PC-3 (cell line): ENCODE measurements at regions not wholly inside any gene's neighbourhood (a gene's known extent, or its start where the extent isn't known, plus 50 kb on each side); places are given as distances from the start of the nearest gene placed in this dataset.

ENCODE experiments used
- ATAC-seq: fragments of 200-7000 bp; cut with Tn5 transposase; 2 replicates; pipeline ENCODE4 v1.9.1; 2020; ENCODE audit warnings: mild to moderate bottlenecking, moderate library complexity
- BruUV-seq: library from RNA; stranded (reverse); fragments of 400-500 nt; replicated peaks from 2 replicates; lab custom pipeline; 2021; lab: Mats Ljungman, UMichigan
- CTCF ChIA-PET: fragments of 300-600 bp; sonication (Branson Sonifier 250); formaldehyde crosslinking; loops from one replicate; lab custom pipeline; 2022; ENCODE audit warnings: antibody characterized with exemption; lab: Charles Lee
- POLR2A ChIA-PET: fragments of 300-600 bp; sonication (Branson Sonifier 250); formaldehyde crosslinking; loops from one replicate; lab custom pipeline; 2022; ENCODE audit warnings: antibody characterized with exemption; ENCODE audit not compliant: unreplicated experiment; lab: Charles Lee
- DNase-seq: peaks from one replicate; pipeline ENCODE4 v3.0.0-alpha.2; 2015
- H2AFZ ChIP-seq: fragments of 300-600 bp; sonication (generic); 2 replicates; pipeline ENCODE4 v1.6.0; 2016; ENCODE audit warnings: antibody characterized with exemption, low read length
- H3F3A ChIP-seq: fragments of 300-600 bp; sonication (generic); one replicate; pipeline ENCODE4 v1.6.0; 2017; ENCODE audit warnings: antibody characterized with exemption, low read length, control low read depth, mild to moderate bottlenecking; ENCODE audit not compliant: unreplicated experiment
- H3K27ac ChIP-seq: fragments of 300-600 bp; sonication (generic); 2 replicates; pipeline ENCODE4 v1.5.1; 2016; ENCODE audit warnings: mild to moderate bottlenecking, low read length
- H3K27me3 ChIP-seq: fragments of 300-600 bp; sonication (generic); 2 replicates; pipeline ENCODE4 v1.6.1; 2016; ENCODE audit warnings: low read length, mixed read lengths
- H3K36me3 ChIP-seq: fragments of 300-600 bp; sonication (generic); 2 replicates; pipeline ENCODE4 v1.6.1; 2016; ENCODE audit warnings: low read depth, mixed run types, low read length, mixed read lengths
- H3K4me1 ChIP-seq: fragments of 300-600 bp; sonication (generic); 2 replicates; pipeline ENCODE4 v1.5.1; 2016; ENCODE audit warnings: low read length; ENCODE audit not compliant: insufficient read depth
- H3K4me2 ChIP-seq: fragments of 300-600 bp; sonication (generic); 2 replicates; pipeline ENCODE4 v1.6.0; 2016; ENCODE audit warnings: low read length
- H3K4me3 ChIP-seq: fragments of 300-600 bp; sonication (generic); 2 replicates; pipeline ENCODE4 v1.5.1; 2016; ENCODE audit warnings: mild to moderate bottlenecking, low read length, mixed read lengths
- H3K79me2 ChIP-seq: fragments of 300-600 bp; sonication (generic); 2 replicates; pipeline ENCODE4 v1.6.1; 2017; ENCODE audit warnings: low read length, mixed read lengths
- H3K9ac ChIP-seq: fragments of 300-600 bp; sonication (generic); 2 replicates; pipeline ENCODE4 v1.6.0; 2016; ENCODE audit warnings: mild to moderate bottlenecking, low read length
- H3K9me2 ChIP-seq: fragments of 300-600 bp; sonication (generic); replicated peaks from 2 replicates; pipeline ENCODE4 v1.6.1; 2016; ENCODE audit warnings: mixed run types, low read length, mixed read lengths
- H3K9me3 ChIP-seq: fragments of 300-600 bp; sonication (generic); 2 replicates; pipeline ENCODE4 v1.6.1; 2016; ENCODE audit warnings: low read length, mixed read lengths
- H4K20me1 ChIP-seq: fragments of 300-600 bp; sonication (generic); 2 replicates; pipeline ENCODE4 v1.6.1; 2016; ENCODE audit warnings: low read length, mixed read lengths
- EZH2 ChIP-seq: fragments of 300-600 bp; sonication (generic); IDR thresholded peaks from one replicate; pipeline ENCODE4 v1.6.1; 2017; ENCODE audit warnings: antibody characterized with exemption, mild to moderate bottlenecking, low read length; ENCODE audit not compliant: unreplicated experiment
- EZH2phosphoT487 ChIP-seq: fragments of 300-600 bp; sonication (generic); IDR thresholded peaks from 2 replicates; pipeline ENCODE4 v1.6.1; 2018; ENCODE audit warnings: mild to moderate bottlenecking, antibody characterized with exemption, low read length, borderline replicate concordance
- intact Hi-C: fragments of 100-400 bp; cut with micrococcal nuclease; formaldehyde crosslinking; loops from 2 replicates; pipeline ENCODE4 v1.9.0; 2023
- TF ChIP-seq, protein P1 (sequence below): fragments of 300-600 bp; sonication (generic); conservative IDR thresholded peaks from 2 replicates; pipeline ENCODE4 v1.5.1; 2017; ENCODE audit warnings: antibody characterized with exemption, low read depth, mild to moderate bottlenecking, low read length

DNA sequence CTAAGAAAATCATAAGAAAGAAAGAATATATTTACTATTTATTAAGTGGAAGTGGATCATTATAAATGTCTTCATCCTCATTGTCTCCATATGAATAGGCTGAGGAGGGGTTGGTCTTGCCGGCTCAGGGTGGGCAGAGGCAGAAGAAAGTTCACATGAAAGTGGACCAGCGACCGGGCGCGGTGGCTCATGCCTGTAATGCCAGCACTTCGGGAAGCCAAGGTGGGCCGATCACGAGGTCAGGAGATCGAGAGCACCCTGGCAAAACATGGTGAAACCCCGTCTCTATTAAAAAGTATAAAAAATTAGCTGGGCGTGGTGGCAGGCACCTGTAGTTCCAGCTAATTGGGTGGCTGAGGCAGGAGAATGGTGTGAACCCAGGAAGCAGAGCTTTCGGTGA lies 1145.4 kb downstream of the STIM2 start:
- Histone ChIP-seq H3F3A (no peaks in the 10 kb centered on the region), H4K20me1 (no peaks in the 10 kb centered on the region), H3K9me2 (no peaks in the 10 kb centered on the region), H3K36me3 (no peaks in the 10 kb centered on the region), H3K9ac (no peak overlapping the region), H3K4me2 (no peak overlapping the region), H3K27me3 (no peaks in the 10 kb centered on the region), H3K4me3 (no peak overlapping the region), H2AFZ (no peak overlapping the region), H3K27ac (no peak overlapping the region), H3K4me1 (no peaks in the 10 kb centered on the region), H3K9me3 (no peaks in the 10 kb centered on the region), H3K79me2 (no peaks in the 10 kb centered on the region)
- intact Hi-C loops = no loop called here
- DNase-seq = no peak
- no peak for ATAC-seq
- ChIA-PET CTCF (no interaction called here), POLR2A (no interaction called here)
- no TSS peak for BruUV-seq
- TF ChIP-seq EZH2 = no peak
- TF ChIP-seq, protein P1, sequence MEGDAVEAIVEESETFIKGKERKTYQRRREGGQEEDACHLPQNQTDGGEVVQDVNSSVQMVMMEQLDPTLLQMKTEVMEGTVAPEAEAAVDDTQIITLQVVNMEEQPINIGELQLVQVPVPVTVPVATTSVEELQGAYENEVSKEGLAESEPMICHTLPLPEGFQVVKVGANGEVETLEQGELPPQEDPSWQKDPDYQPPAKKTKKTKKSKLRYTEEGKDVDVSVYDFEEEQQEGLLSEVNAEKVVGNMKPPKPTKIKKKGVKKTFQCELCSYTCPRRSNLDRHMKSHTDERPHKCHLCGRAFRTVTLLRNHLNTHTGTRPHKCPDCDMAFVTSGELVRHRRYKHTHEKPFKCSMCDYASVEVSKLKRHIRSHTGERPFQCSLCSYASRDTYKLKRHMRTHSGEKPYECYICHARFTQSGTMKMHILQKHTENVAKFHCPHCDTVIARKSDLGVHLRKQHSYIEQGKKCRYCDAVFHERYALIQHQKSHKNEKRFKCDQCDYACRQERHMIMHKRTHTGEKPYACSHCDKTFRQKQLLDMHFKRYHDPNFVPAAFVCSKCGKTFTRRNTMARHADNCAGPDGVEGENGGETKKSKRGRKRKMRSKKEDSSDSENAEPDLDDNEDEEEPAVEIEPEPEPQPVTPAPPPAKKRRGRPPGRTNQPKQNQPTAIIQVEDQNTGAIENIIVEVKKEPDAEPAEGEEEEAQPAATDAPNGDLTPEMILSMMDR = no peak
- TF ChIP-seq EZH2phosphoT487 = no peak

DNA sequence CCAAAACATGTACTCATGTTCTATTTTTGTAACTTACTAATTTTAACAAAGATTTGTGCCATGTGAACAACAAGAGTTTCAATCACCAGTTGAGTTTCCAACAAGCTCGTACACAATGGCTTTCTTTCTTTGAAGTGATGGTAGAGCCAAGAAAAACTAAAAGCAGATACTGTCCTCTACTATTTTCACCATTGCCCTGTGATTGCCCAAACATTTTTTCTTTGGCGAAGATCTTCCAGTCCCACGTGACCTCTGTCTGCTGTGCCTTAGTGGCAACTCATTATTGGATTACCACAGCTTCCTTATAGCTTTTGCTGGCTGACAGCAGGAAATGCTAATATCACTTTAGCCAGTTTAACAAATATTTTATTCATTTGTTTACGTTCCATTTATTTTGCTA lies 1147.1 kb downstream of the STIM2 start:
- TF ChIP-seq EZH2 (no peak), EZH2phosphoT487 (no peak)
- TF ChIP-seq, protein P1 = no peak
- ChIA-PET POLR2A (no interaction called here), CTCF (no interaction called here)
- ATAC-seq (no peak), DNase-seq (no peak)
- Histone ChIP-seq H3K36me3 (no peaks in the 10 kb centered on the region), H3K79me2 (no peaks in the 10 kb centered on the region), H4K20me1 (no peaks in the 10 kb centered on the region), H3K27ac (no peak overlapping the region), H2AFZ (no peak overlapping the region), H3K4me3 (no peak overlapping the region), H3K4me2 (no peak overlapping the region), H3K27me3 (no peaks in the 10 kb centered on the region), H3K4me1 (no peaks in the 10 kb centered on the region), H3K9me3 (no peaks in the 10 kb centered on the region), H3F3A (no peaks in the 10 kb centered on the region), H3K9ac (no peak overlapping the region), H3K9me2 (no peaks in the 10 kb centered on the region)
- intact Hi-C loops = no loop called here
- no TSS peak for BruUV-seq

DNA sequence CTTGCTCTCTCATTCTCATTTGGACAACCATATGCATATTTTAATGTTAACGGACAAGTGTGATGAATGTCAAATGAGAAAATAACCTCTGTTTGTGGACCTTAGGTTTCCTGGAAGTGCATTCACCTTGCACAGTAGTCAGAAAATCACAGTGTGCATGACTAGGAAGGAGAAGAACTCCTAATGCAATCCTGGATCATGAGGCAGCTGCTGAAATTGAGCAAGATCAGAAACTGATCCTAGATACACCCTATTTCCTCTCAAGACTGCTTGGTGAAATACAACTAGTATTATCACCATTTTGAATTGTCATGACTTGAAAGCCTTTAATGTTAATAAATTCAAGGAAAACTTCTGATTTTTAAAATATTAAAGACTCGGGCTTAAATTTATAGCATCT lies 1148.9 kb downstream of the STIM2 start:
- no peaks in the 10 kb centered on the region for H4K20me1 ChIP-seq
- H3K27me3 ChIP-seq = no peaks in the 10 kb centered on the region
- H3K79me2 ChIP-seq = no peaks in the 10 kb centered on the region
- TF ChIP-seq EZH2phosphoT487 = no peak
- no peak for TF ChIP-seq EZH2
- TF ChIP-seq, protein P1 = no peak
- H3K36me3 ChIP-seq = no peaks in the 10 kb centered on the region
- intact Hi-C loops = no loop called here
- POLR2A ChIA-PET = no interaction called here
- no peaks in the 10 kb centered on the region for H3K4me1 ChIP-seq
- H3K27ac ChIP-seq = no peak overlapping the region
- H3K4me2 ChIP-seq = no peak overlapping the region
- H3K9me2 ChIP-seq = no peaks in the 10 kb centered on the region
- no peak for DNase-seq
- no peak overlapping the region for H3K4me3 ChIP-seq
- CTCF ChIA-PET = no interaction called here
- H3F3A ChIP-seq = no peaks in the 10 kb centered on the region
- no peak overlapping the region for H3K9ac ChIP-seq
- no TSS peak for BruUV-seq
- no peaks in the 10 kb centered on the region for H3K9me3 ChIP-seq
- no peak for ATAC-seq
- no peak overlapping the region for H2AFZ ChIP-seq
